ENCODE measurements at regions not wholly inside any gene's neighbourhood (a gene's known extent, or its start where the extent isn't known, plus 50 kb on each side); places are given as distances from the start of the nearest gene placed in this dataset.
"Not testable (repeated sequence)": the region's sequence is repeated elsewhere in the genome, so short reads cannot be mapped to it uniquely, and the experiment has no call there.

DNA sequence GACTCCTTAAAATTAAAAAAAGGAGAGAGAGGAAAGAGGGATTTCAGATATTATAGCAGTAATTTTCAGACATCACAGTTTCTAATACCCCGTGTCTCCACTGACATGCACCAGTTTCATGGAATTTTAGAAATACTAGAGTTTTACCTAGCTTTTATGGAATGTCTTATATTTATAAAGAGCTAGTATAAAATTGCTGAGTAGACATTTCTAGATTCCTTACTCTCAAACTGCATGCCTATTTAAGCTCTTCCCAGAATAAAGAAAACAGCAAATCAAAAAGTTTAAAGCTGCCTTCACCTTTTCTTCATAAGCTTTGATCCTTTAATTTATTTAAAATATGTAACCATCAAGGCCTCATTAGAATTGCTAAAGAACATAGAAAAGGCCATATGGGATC, 247.4 kb upstream of the IL12A start:
- DNase-seq, result no peak

DNA sequence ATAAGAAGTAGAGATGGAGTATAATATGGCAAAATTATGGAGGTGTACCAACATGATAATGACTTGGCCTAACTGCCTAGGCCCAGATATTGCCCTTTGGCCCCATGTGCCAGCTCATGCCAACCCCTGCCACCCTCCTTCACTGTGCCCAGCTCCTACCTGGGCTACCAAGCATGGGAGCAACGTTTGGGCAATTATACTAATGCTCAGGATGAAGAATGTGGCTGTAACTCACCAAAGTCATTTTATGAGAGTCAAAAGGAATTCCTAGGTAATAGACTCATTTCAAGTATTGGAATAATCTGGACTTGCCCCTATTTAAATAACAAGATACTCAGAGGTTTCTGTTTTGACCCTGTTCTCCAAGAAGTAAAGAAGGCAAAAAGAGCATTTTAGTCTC, 240.2 kb upstream of the IL12A start:
- DNase-seq, result no peak

DNA sequence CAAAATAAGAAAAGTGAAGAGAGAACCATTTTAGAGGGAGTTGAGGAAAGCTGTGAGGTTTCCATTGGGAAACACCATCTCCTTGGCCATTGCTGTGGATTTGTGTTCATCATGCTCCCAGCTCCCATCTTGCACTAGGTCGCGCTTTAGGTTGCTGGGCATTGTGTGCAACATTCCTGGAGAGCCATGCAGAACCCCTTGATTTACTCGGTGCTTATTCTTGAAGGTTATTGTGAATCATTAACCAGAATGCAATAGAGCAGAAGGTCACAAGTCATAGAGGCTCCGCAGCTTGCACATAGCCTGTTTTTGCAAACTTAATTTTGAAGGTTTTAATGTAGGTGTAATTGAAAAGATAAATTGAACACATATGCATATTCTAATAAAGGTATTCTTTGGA, 239.2 kb upstream of the IL12A start:
- no peak for DNase-seq

DNA sequence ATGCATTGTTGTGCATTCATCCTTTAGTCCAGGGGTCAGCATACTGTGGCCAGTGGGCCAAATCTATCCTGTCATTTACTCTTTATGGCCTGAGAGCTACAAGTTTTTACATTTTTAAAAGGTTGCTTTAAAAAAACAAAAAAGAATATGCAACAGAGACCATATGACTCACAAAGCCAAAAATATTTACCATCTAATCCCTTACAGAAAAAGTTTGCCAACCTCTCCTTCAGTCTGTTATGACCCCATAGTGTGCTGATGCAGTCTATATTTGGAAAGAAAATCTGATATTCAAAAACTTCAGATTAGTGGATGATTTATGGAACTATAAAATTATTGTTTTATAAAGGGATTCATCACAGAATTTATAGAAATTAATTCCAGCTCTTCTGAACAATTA, 237.5 kb upstream of the IL12A start:
- DNase-seq, result no peak

DNA sequence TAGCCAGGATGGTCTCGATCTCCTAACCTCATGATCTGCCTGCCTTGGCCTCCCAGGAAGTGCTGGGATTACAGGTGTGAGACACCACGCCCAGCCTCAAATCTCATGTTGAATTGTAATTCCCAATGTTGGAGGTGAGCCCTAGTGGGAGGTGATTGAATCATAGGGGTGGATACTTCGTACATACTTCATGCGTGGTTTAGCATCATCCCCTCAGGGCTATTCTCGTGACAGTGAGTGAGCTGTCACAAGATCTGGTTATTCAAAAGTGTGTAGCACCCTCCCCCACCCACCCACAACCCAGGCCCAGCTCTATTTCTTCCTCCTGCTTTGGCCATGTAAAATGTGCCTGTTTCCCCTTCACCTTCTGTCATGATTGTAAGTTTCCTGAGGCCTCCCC, 236.9 kb upstream of the IL12A start:
- DNase-seq, result no peak

DNA sequence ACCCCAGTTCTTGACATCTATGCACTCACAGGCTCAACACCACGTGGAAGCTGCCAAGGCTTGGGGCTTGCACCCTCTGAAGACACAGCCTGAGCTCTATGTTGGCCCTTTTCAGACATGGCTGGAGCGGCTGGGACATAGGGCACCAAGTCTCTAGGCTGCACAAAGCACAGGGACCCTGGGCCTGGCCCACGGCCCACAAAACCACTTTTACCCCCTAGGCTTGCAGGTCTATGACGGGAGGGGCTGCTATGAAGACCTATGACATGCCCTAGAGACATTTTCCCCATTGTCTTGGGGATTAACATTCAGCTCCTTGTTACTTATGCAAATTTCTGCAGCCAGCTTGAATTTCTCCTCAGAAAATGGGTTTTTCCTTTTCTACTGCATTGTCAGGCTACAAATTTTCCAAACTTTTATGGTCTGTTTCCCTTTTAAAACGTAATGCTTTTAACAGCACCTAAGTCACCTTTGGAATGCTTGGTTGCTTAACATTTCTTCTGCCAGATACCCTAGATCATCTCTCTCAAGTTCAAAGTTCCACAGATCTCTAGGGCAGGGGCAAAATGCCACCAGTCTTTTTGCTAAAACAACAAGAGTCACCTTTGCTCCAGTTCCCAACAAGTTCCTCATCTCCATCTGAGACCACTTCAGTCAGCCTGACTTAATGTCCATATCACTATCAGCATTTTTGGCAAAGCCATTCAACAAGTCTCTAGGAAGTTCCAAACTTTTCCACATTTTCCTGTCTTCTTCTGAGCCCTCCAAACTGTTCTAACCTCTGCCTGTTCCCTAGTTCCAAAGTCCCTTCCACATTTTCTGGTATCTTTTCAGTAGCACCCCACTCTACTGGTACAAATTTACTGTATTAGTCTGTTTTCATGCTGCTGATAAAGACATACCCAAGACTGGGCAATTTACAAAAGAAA, 232.1 kb upstream of the IL12A start:
- not testable (repeated sequence) for DNase-seq

DNA sequence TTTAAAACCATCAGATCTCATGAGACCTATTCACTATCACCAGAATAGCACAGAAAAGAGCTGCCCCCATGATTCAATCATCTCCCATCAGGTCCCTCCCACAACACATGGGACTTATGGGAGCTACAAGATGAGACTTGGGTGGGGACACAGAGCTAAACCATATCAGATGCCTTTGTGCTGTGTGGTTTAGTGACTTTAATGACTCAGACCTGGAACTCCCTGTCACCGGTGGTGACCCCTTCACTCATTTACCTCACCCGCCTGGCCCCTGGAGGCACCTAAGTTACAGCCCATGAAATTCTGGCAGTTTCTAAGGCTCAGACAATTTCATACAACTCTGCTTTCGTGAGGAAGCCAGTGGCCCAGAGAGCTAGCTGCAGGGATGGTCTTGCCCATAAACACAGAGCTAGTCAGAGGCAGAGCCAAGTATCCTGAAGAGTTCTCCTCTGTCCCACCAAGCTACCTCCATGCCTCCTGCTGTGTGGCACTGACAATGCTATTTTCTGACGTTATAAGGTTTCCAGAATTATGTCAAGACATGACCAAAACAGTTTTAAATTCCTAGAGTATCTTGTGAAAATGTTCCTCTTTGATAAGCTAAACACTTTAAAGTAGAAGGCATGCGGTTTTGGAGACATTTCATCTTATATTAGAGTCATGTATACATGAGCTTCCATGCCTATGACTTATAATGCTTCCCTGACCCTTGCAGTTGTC, 231.1 kb upstream of the IL12A start:
- no peak for DNase-seq

DNA sequence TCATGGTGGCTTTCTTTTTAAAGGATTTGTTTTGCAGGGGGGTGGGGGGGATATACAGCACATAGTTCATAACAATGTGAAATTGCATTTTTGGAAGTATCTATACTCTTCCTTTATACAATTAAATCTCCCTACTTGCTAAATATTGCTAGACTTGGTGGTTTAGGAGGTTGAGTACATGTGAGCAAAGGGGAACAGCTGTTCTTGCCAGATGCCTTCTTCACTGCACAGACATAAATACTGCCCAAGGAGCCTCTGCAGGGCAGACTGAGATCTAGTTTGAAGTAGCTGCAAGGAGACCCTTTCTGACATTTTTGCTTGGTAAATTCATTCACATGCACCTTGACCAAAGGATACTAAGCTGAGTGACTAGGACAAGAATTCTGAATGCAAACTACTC, 228.6 kb upstream of the IL12A start:
- no peak for DNase-seq

DNA sequence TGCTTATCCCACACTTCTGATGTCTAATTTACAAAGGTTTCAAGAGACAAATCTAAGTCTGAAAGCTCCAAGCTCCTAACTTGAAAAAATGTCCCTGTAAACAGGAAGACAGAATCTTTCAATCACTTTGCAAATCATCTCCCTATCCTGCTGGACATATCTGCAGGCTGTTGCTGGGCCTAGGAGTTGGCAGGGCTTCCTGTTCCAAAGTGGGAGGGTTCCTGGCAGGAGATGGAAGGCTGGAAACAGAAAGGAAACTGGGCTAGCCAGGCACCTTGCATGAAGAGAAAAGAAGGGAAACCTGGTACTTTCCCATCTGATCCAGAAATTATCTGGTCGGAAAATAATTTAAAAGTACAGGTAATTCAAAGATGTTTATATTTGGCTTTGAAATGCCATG, 227.3 kb upstream of the IL12A start:
- DNase-seq, result no peak

DNA sequence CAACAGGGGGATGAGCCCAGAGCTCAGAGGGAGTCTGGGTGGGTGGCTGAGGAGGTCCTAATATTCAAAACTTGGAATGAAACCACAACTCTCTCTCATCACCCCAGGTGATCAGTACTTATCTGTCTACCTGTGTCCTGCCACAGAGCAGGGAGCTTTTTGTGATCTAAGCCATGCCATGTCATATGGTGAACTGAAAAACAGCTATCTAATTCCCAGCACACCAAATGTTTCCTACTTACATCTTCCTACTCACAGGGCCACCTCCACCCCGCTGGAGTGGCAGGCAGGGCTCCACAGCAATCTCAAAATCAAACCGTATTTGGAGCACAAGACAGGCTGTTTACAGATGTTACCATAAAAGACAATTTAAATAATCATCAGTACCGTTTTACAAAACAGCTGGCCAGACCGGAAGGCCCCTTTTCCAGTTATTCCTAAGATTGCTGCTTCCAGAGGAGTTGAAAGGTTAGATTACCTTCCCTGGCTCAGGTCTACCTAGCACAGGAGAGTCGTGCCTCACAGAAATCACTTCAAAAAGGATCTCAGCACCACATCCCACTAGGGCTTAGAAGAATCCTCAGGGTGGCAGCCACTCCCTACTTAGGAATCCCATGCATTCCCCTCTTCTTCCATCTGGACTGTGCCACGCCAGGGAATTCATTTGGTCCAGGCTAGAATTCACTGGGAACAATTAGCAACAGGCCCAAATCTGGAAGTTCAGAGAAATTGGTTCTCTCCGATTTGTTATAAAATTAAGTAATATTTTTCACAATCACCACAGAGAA, 226.6 kb upstream of the IL12A start:
- DNase-seq, result no peak

DNA sequence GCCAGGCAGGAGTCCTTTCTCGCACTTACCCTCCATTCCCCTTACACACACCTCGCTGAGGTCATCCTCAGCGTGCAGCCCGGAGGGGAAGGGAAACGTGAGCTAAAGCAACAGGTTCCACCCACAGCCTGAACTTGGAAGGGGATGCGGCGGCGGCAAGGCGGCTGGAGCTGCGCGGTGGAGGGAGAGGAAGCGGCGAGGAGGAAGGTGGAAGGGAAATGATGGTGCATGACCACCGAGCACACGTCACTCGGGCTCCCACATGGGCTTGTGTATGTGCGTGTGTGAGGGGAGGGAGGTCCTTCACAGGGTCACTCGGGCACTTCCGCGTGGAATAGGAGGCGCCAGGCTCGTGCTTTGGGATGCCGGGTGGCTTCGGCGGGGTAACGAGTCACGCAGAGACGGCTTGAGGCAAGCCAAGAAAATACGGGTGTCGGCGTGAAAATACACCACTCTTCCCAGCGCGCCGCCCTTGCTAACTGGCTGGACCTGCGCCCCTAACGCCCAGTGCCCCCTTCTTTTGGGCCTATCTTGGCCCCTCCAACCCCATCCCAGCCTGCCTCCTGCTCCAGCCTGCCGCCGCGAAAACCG, 225.5 kb upstream of the IL12A start:
- DNase-seq, result peak; percentile 17

DNA sequence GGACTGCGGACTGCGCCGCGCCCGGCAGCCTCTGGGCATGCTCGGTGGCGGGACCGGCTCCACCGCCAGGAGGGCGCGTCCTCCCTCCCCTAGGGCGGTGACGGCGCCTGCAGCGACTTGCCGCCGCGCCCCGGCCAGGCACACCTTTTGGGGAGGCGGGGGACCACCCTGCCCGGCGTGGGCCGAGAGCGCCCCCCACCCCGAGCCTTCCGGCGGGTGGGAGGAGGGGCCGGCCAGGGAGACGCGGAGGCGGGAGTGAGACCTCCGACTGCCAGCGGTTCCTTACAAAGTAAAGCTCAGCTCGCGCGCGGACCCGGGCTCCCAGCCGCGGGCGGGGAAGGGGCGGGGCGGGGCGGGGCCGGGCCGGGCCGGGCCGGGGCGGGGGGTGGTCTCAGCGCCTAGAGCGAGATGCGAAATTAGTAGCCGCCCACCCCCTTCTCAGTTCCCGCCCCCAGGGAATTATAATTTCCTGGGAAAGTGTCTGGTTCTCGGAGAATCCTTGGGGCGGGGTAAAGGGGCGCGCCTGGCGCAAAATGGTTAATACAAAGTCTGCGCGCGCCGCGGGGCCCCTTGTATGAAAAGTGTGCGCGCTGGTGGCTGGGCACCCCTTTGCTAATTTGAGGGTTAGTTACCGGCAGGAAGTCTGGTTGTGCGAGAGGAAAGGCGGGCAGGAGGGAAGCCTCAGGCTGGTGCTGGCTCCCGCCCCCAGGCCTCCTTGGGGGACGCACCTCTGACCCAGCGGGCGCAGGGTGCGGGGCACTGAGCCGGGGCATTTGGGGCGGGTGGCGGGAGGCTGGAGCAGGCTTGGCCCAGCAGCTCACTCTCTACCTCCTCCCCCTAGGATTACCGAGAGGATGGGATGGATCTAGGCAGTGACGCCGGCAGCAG, 224.8 kb upstream of the IL12A start:
- peak; percentile 28 for DNase-seq

DNA sequence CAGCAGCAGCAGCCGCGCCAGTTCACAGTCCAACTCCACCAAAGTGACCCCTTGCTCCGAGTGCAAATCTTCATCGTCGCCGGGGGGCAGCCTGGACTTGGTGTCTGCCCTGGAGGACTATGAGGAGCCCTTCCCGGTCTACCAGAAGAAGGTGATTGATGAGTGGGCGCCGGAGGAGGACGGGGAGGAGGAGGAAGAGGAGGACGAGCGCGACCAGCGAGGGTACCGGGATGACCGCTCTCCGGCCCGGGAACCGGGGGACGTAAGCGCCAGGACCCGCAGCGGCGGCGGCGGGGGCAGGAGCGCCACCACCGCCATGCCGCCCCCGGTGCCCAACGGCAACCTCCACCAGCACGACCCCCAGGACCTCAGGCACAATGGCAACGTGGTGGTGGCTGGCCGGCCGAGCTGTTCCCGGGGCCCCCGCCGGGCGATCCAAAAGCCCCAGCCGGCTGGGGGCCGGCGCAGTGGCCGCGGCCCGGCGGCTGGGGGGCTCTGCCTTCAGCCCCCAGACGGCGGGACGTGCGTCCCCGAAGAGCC, 224.1 kb upstream of the IL12A start:
- DNase-seq, result no peak

DNA sequence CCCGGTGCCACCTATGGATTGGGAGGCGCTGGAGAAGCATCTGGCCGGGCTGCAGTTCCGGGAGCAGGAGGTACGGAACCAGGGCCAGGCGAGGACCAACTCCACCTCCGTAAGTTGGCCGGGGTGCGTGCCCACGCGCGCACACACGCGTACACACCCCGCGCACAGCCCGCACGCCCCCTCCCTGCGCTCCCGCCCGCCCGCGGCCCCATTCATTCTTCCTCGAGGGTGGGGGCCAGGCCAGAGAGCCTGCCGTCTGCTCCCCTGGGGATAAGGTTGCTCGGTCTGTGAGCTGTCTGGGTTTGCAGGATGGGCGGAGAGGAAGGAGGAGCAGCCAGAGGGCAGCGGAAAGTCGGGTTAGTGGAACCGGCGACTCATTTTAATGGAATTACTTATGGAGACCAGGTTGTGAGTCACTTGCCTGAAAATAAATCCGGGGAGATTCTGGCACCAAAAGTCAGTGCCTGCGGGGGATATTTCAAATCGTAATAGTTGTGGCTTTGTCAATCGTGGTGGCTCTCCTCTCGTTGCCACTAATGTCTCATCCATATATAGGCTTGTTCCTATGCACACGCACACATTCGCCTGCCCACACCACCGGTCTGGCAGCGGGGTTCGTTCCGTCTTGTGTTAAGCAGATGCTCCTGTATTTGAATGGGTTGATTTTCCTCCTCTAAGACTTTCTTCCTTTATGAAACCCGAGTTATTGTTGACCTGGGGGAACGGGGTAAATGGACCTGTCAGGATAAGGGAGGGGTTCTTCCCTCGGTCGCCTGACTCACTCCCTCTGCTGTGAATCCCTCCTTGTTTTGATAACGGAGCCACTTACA, 223.4 kb upstream of the IL12A start:
- no peak for DNase-seq

DNA sequence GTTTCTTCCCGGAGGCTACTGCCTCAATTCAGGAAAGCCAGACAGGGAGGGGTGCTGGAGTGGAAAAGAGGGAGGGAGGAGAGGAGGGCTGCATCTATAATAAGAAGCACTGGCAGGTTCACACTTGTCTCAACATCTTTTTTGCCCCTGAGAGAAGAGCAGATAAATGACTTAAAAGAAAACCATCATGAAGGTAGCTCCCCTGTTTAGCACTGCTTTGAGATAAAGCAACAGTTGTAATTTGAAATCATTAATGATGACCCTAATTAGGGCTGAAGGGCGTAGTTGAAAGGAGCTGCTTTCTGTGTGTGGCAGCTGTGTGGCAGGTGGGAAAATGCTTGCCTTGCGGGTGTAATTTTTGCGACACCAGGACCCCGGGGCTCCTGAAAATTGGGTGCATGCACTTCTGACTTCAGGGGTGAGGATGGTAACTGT, 222.8 kb upstream of the IL12A start:
- no peak for DNase-seq

DNA sequence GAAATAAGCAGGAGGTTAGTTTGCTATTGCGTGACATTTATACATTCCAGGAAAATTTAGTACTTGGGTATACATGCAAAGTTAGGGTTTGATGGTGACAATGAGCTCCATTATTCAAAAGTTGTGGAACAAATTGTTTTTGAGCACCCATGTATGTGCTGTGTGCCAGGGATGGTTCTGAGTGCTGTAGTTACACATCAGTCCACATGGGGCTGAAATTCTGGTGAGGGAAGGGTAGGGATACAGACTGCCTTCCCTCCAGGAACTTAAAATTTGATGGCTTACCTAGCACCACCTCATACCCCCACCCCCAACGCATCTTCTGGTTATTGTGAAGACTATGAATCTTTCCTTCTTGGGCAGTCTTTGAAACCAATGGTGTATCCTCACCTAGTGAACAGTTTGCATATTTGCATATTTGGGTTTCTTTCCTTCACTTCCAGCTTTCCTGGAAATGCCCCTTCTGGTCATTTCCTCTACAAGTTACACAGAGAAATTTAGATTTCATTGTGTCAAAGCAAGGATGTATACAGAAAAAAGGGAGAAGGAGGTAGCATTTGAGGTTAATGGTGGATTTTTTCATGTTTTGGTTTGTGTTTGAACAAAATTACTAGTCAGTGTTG, 222.0 kb upstream of the IL12A start:
- DNase-seq, result no peak

DNA sequence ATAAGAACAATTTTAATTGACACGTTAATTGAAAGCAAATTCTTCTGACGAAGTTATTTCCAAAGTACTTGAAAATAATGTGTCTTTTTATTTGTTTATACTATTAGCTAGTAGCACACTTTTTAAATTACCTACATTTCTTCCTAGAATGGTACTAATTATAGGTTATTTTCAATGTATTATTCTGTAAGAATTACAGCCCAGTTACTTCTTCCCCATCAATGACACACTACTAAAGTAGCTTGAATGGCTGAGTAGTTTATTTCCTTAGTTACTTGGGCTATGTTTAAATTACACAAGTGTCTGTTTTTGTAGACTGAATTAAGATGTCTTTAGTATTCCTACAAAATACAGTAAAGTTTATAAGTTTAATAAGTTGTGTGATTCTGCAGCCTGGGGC, 217.6 kb upstream of the IL12A start:
- DNase-seq, result no peak

DNA sequence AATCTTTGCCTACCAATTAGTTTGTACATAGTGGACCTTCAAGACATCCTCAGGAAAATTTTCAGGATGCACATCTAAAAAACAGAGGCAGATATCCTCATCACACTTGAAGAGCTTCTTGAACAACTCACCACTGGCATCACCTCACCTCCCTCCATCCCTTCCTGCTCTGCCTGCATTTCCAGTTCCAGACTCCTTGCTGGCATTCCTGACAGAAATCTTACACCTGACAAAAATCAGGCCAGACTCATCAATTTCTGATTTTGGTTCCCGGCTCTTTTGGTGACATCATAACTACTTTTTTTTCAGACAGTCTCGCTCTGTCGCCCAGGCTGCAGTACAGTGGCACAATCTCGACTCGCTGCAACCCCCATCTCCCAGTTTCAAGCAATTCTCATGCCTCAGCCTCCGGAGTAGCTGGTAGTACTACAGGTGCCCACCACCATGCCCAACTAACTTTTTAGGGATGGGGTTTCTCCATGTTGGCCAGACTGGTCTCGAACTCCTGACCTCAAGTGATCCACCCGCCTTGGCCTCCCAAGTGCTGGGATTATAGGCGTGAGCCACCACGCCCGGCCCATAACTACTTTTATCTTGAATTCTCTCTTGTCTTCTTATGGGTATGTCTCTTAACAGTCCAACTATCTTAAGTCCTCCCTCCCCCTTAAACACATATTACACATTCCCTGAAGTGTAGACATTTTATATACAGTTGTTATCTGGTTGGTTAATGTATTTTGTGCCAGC, 216.6 kb upstream of the IL12A start:
- DNase-seq, result no peak

DNA sequence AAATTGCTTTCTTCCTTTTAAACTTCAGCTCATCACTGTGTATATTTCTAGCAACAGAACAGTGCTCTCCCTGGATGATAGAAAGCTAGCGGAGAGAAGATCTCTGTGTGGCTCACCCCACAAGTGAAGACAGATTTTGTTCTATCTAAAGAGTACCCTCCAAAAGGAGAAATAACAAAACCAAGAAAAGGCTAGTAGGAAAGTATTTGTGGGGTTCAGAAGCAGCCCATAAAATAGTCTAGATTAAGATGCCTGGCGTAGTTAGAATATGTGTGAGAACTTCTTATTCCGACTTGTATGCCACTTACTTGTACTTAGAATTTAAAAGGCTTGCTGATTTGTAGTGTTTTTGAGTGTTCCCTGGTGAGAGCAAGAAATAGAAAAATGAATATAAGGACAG, 214.9 kb upstream of the IL12A start:
- no peak for DNase-seq
